Mammary epithelial cell (primary cell): ENCODE measurements at regions not wholly inside any gene's neighbourhood (a gene's known extent, or its start where the extent isn't known, plus 50 kb on each side); places are given as distances from the start of the nearest gene placed in this dataset.

ENCODE experiments used
- EZH2 ChIP-seq: IDR thresholded peaks from 2 replicates; pipeline ENCODE4 v1.6.1; 2012; ENCODE audit warnings: low read length, inconsistent platforms, borderline replicate concordance
- TF ChIP-seq, protein P1 (sequence below), 2 donors: IDR thresholded peaks in 1 of 2; conservative IDR thresholded peaks in 1 of 2; 2 replicates each; pipeline ENCODE4 v1.5.1; 2011 to 2012; ENCODE audit warnings: inconsistent platforms in 2 of 2, low read length in 2 of 2, mild to moderate bottlenecking in 2 of 2, control low read depth in 1 of 2, low read depth in 1 of 2; ENCODE audit not compliant: insufficient read depth in 1 of 2; ENCODE audit errors: extremely low read depth in 1 of 2

DNA sequence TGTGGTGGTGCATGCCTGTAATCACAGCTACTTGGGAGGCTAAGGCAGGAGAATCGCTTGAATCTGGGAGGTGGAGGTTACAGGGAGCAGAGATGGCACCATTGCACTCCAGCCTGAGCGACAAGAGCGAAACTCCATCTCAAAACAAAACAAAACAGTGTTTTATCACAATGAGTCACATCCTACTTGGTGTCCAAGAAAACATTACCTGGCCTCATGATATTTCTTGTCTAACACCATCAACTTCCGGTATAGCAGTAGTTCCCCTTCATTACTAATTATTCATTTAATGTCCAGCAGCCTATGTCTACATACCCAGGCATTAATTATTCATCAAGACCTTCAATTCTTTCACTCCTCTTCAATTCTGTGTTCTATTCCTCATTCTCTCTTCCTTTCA lies 115.5 kb downstream of the CCDC59 start:
- no peak for TF ChIP-seq EZH2
- TF ChIP-seq, protein P1, sequence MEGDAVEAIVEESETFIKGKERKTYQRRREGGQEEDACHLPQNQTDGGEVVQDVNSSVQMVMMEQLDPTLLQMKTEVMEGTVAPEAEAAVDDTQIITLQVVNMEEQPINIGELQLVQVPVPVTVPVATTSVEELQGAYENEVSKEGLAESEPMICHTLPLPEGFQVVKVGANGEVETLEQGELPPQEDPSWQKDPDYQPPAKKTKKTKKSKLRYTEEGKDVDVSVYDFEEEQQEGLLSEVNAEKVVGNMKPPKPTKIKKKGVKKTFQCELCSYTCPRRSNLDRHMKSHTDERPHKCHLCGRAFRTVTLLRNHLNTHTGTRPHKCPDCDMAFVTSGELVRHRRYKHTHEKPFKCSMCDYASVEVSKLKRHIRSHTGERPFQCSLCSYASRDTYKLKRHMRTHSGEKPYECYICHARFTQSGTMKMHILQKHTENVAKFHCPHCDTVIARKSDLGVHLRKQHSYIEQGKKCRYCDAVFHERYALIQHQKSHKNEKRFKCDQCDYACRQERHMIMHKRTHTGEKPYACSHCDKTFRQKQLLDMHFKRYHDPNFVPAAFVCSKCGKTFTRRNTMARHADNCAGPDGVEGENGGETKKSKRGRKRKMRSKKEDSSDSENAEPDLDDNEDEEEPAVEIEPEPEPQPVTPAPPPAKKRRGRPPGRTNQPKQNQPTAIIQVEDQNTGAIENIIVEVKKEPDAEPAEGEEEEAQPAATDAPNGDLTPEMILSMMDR (conservative IDR thresholded peaks at IDR 0.05 in 1 of 2, IDR thresholded peaks at IDR 0.05 in 1 of 2; ENCODE audit: extremely low read depth in 1 of 2, insufficient read depth in 1 of 2, low read depth in 1 of 2, low read length in 2 of 2) = no peak
